ENCODE measurements at regions not wholly inside any gene's neighbourhood (a gene's known extent, or its start where the extent isn't known, plus 50 kb on each side); places are given as distances from the start of the nearest gene placed in this dataset.

DNA sequence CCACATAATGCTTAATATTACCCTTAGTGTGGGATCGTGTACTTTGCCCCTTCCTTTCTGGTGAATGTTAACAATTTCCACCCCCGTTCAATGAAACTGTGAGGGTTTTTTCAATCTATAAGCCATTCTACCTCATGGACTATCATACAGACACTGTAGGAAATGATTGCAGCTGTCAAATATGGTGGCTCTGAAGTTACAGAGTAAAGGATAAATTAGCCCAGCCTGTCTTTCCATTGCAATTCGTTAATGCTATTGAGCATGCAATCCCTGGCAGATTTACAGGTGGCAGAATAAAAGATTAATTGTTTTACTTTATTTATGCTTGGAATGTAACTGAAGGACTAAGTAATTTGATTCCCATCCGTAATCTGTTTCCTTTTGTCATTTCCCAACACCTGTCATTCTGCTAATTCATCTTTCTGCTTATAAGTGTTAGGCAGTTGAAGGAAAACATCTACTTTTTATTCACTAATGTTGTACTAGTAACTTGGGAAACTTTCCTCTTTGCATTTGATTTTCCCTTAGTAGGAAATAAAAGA is 1211.6 kb upstream of the LRRN3 start:
- TF ChIP-seq, protein P1, sequence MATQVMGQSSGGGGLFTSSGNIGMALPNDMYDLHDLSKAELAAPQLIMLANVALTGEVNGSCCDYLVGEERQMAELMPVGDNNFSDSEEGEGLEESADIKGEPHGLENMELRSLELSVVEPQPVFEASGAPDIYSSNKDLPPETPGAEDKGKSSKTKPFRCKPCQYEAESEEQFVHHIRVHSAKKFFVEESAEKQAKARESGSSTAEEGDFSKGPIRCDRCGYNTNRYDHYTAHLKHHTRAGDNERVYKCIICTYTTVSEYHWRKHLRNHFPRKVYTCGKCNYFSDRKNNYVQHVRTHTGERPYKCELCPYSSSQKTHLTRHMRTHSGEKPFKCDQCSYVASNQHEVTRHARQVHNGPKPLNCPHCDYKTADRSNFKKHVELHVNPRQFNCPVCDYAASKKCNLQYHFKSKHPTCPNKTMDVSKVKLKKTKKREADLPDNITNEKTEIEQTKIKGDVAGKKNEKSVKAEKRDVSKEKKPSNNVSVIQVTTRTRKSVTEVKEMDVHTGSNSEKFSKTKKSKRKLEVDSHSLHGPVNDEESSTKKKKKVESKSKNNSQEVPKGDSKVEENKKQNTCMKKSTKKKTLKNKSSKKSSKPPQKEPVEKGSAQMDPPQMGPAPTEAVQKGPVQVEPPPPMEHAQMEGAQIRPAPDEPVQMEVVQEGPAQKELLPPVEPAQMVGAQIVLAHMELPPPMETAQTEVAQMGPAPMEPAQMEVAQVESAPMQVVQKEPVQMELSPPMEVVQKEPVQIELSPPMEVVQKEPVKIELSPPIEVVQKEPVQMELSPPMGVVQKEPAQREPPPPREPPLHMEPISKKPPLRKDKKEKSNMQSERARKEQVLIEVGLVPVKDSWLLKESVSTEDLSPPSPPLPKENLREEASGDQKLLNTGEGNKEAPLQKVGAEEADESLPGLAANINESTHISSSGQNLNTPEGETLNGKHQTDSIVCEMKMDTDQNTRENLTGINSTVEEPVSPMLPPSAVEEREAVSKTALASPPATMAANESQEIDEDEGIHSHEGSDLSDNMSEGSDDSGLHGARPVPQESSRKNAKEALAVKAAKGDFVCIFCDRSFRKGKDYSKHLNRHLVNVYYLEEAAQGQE (IDR thresholded peaks at IDR 0.05; ENCODE audit: insufficient replicate concordance, low read depth) = no peak
- TF ChIP-seq, protein P2, sequence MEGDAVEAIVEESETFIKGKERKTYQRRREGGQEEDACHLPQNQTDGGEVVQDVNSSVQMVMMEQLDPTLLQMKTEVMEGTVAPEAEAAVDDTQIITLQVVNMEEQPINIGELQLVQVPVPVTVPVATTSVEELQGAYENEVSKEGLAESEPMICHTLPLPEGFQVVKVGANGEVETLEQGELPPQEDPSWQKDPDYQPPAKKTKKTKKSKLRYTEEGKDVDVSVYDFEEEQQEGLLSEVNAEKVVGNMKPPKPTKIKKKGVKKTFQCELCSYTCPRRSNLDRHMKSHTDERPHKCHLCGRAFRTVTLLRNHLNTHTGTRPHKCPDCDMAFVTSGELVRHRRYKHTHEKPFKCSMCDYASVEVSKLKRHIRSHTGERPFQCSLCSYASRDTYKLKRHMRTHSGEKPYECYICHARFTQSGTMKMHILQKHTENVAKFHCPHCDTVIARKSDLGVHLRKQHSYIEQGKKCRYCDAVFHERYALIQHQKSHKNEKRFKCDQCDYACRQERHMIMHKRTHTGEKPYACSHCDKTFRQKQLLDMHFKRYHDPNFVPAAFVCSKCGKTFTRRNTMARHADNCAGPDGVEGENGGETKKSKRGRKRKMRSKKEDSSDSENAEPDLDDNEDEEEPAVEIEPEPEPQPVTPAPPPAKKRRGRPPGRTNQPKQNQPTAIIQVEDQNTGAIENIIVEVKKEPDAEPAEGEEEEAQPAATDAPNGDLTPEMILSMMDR (IDR thresholded peaks at IDR 0.05; ENCODE audit: insufficient read depth, low read length) = no peak
- TF ChIP-seq GABPA (IDR thresholded peaks at IDR 0.05; ENCODE audit: low read depth) = no peak
- no peak for TF ChIP-seq POLR2AphosphoS5 (IDR thresholded peaks at IDR 0.05; ENCODE audit: low read depth)
- no peak for TF ChIP-seq SPI1 (IDR thresholded peaks at IDR 0.05; ENCODE audit: borderline replicate concordance, low read depth)

Data from HL-60 (cell line).